ENCODE measurements at regions not wholly inside any gene's neighbourhood (a gene's known extent, or its start where the extent isn't known, plus 50 kb on each side); places are given as distances from the start of the nearest gene placed in this dataset.
A peak's percentile ranks its signal among the peaks of the same experiment; 100 is the strongest.
"Not testable (repeated sequence)": the region's sequence is repeated elsewhere in the genome, so short reads cannot be mapped to it uniquely, and the experiment has no call there.

DNA sequence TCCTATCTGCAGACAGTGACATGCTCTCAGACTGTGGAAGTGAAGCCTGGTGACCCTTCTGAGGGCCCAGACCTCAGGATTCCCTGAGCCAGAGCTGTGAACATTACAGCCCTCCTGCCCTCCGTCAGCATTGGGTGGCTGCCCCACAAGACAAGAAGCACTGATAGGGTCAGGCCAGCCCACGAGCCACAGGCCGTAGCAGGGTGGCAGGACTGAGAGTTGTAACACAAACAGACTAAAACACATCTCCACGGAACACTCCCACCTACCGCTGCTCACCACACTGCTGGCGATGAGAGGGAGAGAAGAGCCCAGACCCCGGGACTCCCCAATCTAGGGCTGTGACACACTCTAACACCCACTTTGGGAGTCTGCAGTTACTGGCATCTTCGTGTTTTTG, 264.8 kb upstream of the FSIP2 start:
- H3K4me3 ChIP-seq: no peak overlapping the region

DNA sequence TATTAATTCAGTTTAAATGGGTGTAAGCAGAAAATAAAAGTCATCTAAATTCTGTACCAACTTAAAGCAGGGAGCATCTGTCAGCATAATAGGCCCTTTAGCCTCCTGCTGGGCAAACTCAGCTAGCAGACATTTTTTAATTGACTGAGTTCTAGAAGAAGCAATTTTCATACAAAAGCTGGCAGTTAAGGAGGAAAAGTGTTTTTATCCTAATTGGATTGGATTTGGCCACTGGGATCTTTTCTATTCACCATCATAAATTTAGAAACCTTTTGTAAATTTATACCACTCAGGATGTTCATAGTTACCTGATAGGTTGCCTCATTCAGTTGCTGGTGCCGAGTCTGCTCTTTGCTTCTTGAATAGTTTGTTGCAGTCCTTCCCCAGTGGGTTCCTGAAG, 262.7 kb upstream of the FSIP2 start:
- DNase-seq (ENCODE audit: low read depth, low spot score): peak; percentile 45
- H3K27ac ChIP-seq: no peak overlapping the region
- H3K36me3 ChIP-seq (ENCODE audit: insufficient read depth, low read length): no peaks in the 10 kb centered on the region
- H3K9me3 ChIP-seq (ENCODE audit: low read depth, low read length): no peaks in the 10 kb centered on the region
- TF ChIP-seq EZH2 (IDR thresholded peaks at IDR 0.05) (no peak), POLR2AphosphoS5 (IDR thresholded peaks at IDR 0.05; ENCODE audit: borderline replicate concordance, low read depth, low read length) (no peak; the same call in 1 of the 2 replicates), FOXP2 (optimal IDR thresholded peaks at IDR 0.05; ENCODE audit: control extremely low read depth, extremely low read length, insufficient read depth) (no peak)
- H3K4me3 ChIP-seq: peak overlapping the region; percentile 31
- H3K9ac ChIP-seq (ENCODE audit: insufficient read length): no peak overlapping the region

More for the DNA sequence above, 264.8 kb upstream of the FSIP2 start:
- no peak for TF ChIP-seq EZH2 (IDR thresholded peaks at IDR 0.05)
- no peak for TF ChIP-seq FOXP2 (optimal IDR thresholded peaks at IDR 0.05; ENCODE audit: control extremely low read depth, extremely low read length, insufficient read depth)
- TF ChIP-seq POLR2AphosphoS5 (IDR thresholded peaks at IDR 0.05; ENCODE audit: borderline replicate concordance, low read depth, low read length): no peak
- Histone ChIP-seq H3K9me3 (ENCODE audit: low read depth, low read length) (no peaks in the 10 kb centered on the region), H3K36me3 (ENCODE audit: insufficient read depth, low read length) (no peaks in the 10 kb centered on the region), H3K27ac (no peak overlapping the region), H3K9ac (ENCODE audit: insufficient read length) (no peak overlapping the region)
- DNase-seq (ENCODE audit: low read depth, low spot score): no peak

DNA sequence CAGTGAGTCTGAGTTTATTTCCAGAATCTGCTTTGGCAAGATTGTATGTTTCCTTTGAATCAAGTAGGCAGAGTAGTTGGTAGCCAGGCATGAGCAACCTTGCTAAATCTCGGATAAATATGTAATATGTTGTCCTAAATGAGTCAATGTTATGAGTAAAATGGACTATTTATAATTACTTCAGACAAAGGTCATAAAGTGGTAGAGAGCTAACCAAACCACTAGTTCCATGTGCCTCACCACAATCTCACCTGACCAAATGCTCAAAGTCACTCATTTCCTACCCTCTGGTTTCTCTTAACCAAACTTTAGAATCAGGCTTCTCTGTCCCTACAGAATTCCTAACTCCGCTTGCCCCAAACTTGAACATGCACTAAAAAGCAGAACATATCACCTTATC, 261.2 kb upstream of the FSIP2 start:
- DNase-seq (ENCODE audit: low read depth, low spot score): no peak
- H3K27ac ChIP-seq: no peak overlapping the region
- H3K9ac ChIP-seq (ENCODE audit: insufficient read length): no peak overlapping the region
- no peaks in the 10 kb centered on the region for H3K36me3 ChIP-seq (ENCODE audit: insufficient read depth, low read length)
- no peak overlapping the region for H3K4me3 ChIP-seq
- H3K9me3 ChIP-seq (ENCODE audit: low read depth, low read length): no peaks in the 10 kb centered on the region
- TF ChIP-seq POLR2AphosphoS5 (IDR thresholded peaks at IDR 0.05; ENCODE audit: borderline replicate concordance, low read depth, low read length) (no peak), EZH2 (IDR thresholded peaks at IDR 0.05) (no peak), FOXP2 (optimal IDR thresholded peaks at IDR 0.05; ENCODE audit: control extremely low read depth, extremely low read length, insufficient read depth) (no peak)

DNA sequence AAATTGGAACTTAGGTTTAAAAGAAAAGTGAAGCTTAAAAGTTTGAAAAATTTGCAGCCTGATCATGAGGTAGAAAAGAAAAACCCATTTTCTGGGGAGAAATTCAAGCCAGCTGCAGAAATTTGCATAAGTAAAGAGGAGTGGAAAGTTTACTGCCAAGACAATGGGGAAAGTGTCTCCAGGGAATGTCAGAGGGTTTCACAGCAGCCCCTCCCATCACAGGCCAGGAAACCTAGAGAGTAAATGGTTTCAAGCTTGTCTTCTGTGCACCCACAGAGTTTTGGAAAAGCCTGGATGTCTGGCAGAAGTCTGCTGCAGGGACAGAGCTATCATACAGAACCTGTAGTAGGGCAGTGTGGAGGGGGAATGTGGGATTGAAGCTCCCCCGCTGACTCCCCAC, 254.0 kb upstream of the FSIP2 start:
- H3K9me3 ChIP-seq (ENCODE audit: low read depth, low read length): no peaks in the 10 kb centered on the region
- H3K27ac ChIP-seq: no peak overlapping the region
- no peaks in the 10 kb centered on the region for H3K36me3 ChIP-seq (ENCODE audit: insufficient read depth, low read length)
- TF ChIP-seq EZH2 (IDR thresholded peaks at IDR 0.05) (no peak), POLR2AphosphoS5 (IDR thresholded peaks at IDR 0.05; ENCODE audit: borderline replicate concordance, low read depth, low read length) (no peak), FOXP2 (optimal IDR thresholded peaks at IDR 0.05; ENCODE audit: control extremely low read depth, extremely low read length, insufficient read depth) (no peak)
- DNase-seq (ENCODE audit: low read depth, low spot score): peak; percentile 47
- H3K4me3 ChIP-seq: peak overlapping the region; percentile 20
- H3K9ac ChIP-seq (ENCODE audit: insufficient read length): no peak overlapping the region

DNA sequence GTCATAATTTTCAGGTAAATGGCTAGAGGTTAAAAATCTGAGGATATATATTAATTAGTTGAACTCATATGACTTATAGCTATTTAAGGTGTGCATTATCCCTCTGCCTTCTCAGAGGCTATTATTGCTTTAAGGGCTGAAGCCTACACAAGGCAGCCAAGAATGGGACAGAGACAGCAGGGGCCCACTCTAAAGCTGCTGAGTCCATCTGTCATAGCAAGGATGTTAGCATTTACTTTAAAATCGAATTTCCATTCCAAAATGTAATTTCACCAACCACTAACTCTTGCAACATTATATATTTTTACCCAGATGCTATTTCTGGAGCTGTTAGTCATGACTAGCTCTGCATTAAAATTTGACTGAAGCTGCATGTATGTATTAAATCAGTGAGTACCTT, 236.3 kb upstream of the FSIP2 start:
- DNase-seq (ENCODE audit: low read depth, low spot score): no peak
- no peak overlapping the region for H3K9ac ChIP-seq (ENCODE audit: insufficient read length)
- H3K9me3 ChIP-seq (ENCODE audit: low read depth, low read length): 0 out of 2 replicates have a peak, but pooled peaks cover 2% of the 10 kb centered on the region
- no peak overlapping the region for H3K4me3 ChIP-seq
- no peak overlapping the region for H3K27ac ChIP-seq
- no peaks in the 10 kb centered on the region for H3K36me3 ChIP-seq (ENCODE audit: insufficient read depth, low read length)
- TF ChIP-seq EZH2 (IDR thresholded peaks at IDR 0.05) (no peak), FOXP2 (optimal IDR thresholded peaks at IDR 0.05; ENCODE audit: control extremely low read depth, extremely low read length, insufficient read depth) (no peak), POLR2AphosphoS5 (IDR thresholded peaks at IDR 0.05; ENCODE audit: borderline replicate concordance, low read depth, low read length) (no peak)

DNA sequence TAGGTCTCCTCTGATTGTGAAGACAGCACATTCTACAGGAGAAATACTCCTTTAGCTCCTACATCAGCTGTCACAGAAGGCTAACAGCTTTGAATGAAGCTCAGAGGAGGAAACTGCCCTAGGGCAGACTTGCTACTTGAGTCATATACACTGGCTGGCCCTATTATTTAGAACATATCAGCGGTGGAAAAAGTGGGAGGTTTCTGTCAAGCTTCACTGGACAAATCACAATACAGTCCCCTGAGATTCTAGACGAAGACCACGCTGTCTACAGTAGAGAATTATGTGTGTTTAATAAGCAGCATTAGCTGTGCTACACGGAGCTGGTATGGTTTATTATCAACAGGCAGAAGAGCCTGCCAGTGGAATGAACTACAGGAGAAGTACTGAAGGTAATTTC, 230.9 kb upstream of the FSIP2 start:
- Histone ChIP-seq H3K9ac (ENCODE audit: insufficient read length) (no peak overlapping the region), H3K9me3 (ENCODE audit: low read depth, low read length) (peaks cover 2% of the 10 kb centered on the region; the same call in 1 of the 2 replicates), H3K27ac (no peak overlapping the region), H3K4me3 (no peak overlapping the region), H3K36me3 (ENCODE audit: insufficient read depth, low read length) (no peaks in the 10 kb centered on the region)
- DNase-seq (ENCODE audit: low read depth, low spot score): no peak
- no peak for TF ChIP-seq FOXP2 (optimal IDR thresholded peaks at IDR 0.05; ENCODE audit: control extremely low read depth, extremely low read length, insufficient read depth)
- TF ChIP-seq EZH2 (IDR thresholded peaks at IDR 0.05): no peak
- TF ChIP-seq POLR2AphosphoS5 (IDR thresholded peaks at IDR 0.05; ENCODE audit: borderline replicate concordance, low read depth, low read length): no peak

DNA sequence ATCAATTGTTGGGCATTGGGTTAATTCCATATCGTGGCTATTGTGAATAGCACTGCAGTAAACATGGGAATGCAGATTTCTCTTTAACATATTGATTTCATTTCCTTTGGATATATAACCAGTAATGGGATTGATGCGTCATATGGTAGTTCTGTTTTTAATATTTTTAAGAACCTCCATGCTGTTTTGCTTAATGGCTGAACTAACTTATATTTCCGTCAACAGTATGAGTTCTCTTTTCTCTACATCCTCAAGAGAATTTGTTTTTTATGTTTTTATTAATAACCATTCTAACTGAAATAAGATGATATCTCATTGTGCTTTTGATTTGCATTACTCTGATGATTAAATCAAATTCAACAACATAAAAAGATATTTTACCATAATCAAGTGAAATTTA, 228.5 kb upstream of the FSIP2 start:
- no peaks in the 10 kb centered on the region; the same call in 1 of the 2 replicates for H3K9me3 ChIP-seq (ENCODE audit: low read depth, low read length)
- H3K9ac ChIP-seq (ENCODE audit: insufficient read length): no peak overlapping the region
- no peaks in the 10 kb centered on the region for H3K36me3 ChIP-seq (ENCODE audit: insufficient read depth, low read length)
- no peak for TF ChIP-seq EZH2 (IDR thresholded peaks at IDR 0.05)
- no peak for TF ChIP-seq FOXP2 (optimal IDR thresholded peaks at IDR 0.05; ENCODE audit: control extremely low read depth, extremely low read length, insufficient read depth)
- TF ChIP-seq POLR2AphosphoS5 (IDR thresholded peaks at IDR 0.05; ENCODE audit: borderline replicate concordance, low read depth, low read length): no peak
- no peak overlapping the region for H3K4me3 ChIP-seq
- no peak overlapping the region for H3K27ac ChIP-seq
- no peak for DNase-seq (ENCODE audit: low read depth, low spot score)

DNA sequence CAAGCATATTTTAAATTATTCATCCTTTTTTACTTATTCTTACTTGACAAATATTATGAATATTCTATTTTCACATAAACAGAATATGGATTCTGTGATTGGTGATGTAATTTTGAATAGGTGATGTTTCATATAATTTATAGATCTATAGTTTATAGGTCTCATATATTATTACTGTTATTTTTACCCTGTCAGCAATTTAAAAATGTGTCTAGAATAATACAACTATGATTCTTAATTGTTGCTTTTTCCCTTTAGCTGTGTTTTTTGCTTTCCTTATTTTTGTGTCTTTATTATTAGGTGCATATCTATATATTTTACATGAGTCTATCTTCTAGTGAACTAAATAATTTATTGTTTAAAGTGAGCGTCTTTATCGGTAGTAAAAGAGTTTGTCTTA, 226.7 kb upstream of the FSIP2 start:
- H3K27ac ChIP-seq: no peak overlapping the region
- H3K36me3 ChIP-seq (ENCODE audit: insufficient read depth, low read length): no peaks in the 10 kb centered on the region
- no peaks in the 10 kb centered on the region; the same call in 1 of the 2 replicates for H3K9me3 ChIP-seq (ENCODE audit: low read depth, low read length)
- H3K9ac ChIP-seq (ENCODE audit: insufficient read length): no peak overlapping the region
- DNase-seq (ENCODE audit: low read depth, low spot score): no peak
- TF ChIP-seq FOXP2 (optimal IDR thresholded peaks at IDR 0.05; ENCODE audit: control extremely low read depth, extremely low read length, insufficient read depth): no peak
- TF ChIP-seq EZH2 (IDR thresholded peaks at IDR 0.05): no peak
- TF ChIP-seq POLR2AphosphoS5 (IDR thresholded peaks at IDR 0.05; ENCODE audit: borderline replicate concordance, low read depth, low read length): no peak
- no peak overlapping the region for H3K4me3 ChIP-seq

DNA sequence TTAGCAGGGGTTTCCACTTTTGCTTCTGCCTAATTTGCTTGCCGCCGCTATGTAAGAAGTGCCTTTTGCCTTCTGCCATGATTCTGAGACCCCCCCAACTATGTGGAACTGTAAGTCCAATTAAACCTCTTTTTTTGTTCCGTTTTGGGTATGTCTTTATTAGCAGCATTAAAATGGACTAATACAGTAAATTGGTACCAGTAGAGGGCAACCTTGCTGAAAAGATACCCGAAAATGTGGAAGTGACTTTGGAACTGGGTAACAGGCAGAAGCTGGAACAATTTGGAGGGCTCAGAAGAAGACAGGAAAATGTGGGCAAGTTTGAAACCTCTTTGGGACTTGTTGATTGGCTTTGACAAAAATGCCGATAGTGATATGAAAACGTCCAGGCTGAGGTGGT, 216.1 kb upstream of the FSIP2 start:
- Histone ChIP-seq H3K4me3 (no peak overlapping the region), H3K9me3 (ENCODE audit: low read depth, low read length) (no peaks in the 10 kb centered on the region), H3K9ac (ENCODE audit: insufficient read length) (no peak overlapping the region), H3K27ac (no peak overlapping the region), H3K36me3 (ENCODE audit: insufficient read depth, low read length) (no peaks in the 10 kb centered on the region)
- no peak for TF ChIP-seq FOXP2 (optimal IDR thresholded peaks at IDR 0.05; ENCODE audit: control extremely low read depth, extremely low read length, insufficient read depth)
- no peak for TF ChIP-seq EZH2 (IDR thresholded peaks at IDR 0.05)
- TF ChIP-seq POLR2AphosphoS5 (IDR thresholded peaks at IDR 0.05; ENCODE audit: borderline replicate concordance, low read depth, low read length): no peak
- no peak for DNase-seq (ENCODE audit: low read depth, low spot score)

DNA sequence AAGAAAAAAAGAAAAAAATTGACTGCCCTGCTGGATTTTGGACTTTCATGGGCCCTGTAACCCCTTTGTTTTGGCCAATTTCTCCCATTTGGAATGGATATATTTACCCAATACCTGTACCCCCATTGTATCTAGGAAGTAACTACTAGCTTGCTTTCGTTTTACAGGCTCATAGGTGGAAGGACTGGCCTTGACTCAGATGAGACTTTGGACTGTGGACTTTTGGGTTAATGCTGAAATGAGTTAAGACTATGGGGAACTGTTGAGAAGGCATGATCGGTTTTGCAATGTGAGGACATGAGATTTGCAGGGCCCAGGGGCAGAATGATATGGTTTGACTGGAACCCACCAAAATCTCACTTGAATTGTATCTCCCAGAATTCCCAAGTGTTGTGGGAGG, 214.4 kb upstream of the FSIP2 start:
- not testable (repeated sequence) for DNase-seq (ENCODE audit: low read depth, low spot score); H3K36me3 ChIP-seq (ENCODE audit: insufficient read depth, low read length); H3K9me3 ChIP-seq (ENCODE audit: low read depth, low read length); H3K27ac ChIP-seq; H3K4me3 ChIP-seq; H3K9ac ChIP-seq (ENCODE audit: insufficient read length)

Data from SK-N-MC (cell line).